CD4-positive, alpha-beta T cell treated with Interleukin-17A for 1 hour (primary cell): ENCODE measurements at regions not wholly inside any gene's neighbourhood (a gene's known extent, or its start where the extent isn't known, plus 50 kb on each side); places are given as distances from the start of the nearest gene placed in this dataset.

Experiments used
- DNase-seq: peaks from one replicate; pipeline ENCODE4 v3.0.0-alpha.2; 2020

DNA sequence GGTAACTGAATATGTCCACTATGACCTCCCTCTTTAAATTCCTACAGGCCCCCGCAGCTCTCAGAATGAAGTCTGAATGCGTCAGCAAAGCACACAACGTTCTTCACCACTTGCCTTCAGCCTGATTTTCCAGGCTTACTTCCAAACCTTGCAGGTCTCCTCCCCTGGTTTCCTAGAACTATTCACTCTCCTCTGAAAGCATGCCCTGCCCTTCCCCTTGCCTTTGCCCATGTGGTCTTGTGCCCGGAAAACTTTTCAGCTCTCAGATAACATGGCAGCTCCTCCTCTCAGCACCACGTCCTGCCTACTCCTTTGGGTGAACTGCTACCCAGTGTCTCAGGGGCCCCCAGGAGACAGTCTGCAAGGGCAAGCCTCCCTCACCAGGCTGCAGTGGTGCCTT is 268.5 kb upstream of the LDB2 start:
- no peak for DNase-seq

DNA sequence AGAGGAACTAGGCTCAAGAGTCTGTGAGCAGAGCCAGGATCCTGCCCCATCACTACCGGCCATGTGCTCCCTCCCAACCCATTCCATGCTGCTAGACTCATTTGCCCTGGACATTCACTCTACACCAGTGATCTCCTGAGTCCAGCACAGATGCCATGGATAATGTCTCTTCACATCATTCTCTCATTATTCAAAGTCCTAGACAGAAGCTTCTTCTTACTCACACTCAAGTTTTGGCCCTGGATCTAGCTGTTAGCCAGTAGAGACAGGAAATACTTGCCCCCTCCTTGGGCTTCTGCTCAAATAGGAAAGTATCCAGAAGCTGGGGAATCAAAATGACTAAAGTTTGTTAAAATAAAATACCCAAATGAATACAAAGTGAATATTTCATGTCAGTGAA is 266.8 kb upstream of the LDB2 start:
- no peak for DNase-seq

DNA sequence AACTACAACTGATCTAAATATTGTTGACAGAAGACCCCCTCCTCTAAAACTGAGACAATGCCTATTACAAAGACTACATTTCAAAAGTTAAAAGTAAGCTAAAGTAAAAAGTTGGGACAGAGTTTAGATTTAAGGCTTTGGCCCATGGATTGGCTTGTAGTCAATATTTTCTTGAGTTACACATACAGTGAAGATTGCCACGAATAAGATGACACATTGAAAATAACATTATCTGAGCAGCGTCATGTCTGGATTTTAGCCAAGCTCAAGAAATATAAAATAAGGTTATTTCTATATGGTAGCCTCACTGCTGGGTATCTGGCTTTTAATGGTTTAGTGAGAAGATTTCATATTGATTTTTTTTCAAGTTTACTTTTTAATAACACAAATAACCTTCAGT is 266.2 kb upstream of the LDB2 start:
- DNase-seq = no peak

DNA sequence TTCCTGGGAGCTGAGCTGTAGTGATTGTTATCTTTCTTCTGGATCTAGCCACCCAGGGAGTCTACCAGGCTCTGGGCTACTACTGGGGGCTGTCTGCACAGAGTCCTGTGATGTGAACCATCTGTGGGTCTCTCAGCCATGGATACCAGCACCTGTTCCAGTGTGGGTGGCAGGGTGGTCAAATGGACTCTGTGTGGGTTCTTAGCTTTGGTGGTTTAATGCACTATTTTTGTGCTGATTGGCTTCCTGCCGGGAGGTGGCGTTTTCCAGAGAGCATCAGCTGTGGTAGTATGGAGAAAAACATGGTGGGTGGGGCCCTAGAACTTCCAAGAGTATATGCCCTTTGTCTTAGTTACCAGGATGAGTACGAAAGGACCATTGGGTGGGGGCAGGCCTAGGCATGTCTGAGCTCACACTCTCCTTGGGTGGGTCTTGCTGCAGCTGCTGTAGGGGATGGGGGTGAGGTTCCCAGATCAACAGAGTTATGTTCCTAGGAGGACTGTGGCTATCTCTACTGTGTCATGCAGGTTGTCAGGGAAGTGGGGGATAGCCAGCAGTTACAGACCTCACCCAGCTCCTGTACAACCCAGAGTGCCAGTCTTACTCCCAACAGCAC is 264.8 kb upstream of the LDB2 start:
- no peak for DNase-seq

DNA sequence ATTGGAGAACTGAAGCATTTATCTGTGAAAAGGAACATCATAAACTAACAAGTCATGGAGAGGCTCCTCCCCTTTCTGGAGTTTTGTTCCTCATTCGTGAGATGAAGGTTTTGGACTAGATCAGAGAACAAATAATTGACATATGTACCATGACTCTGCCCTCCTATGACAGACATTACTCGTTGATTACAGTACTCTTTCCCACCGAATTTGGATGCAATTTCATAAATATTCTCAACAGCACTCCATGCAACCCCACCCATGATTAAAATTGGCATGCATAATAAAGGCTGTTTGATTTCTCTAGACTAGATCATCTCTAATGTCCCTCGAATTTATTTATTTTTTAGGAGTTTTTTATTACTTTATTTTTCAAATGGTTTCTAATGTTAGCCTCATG is 258.9 kb upstream of the LDB2 start:
- DNase-seq = no peak

DNA sequence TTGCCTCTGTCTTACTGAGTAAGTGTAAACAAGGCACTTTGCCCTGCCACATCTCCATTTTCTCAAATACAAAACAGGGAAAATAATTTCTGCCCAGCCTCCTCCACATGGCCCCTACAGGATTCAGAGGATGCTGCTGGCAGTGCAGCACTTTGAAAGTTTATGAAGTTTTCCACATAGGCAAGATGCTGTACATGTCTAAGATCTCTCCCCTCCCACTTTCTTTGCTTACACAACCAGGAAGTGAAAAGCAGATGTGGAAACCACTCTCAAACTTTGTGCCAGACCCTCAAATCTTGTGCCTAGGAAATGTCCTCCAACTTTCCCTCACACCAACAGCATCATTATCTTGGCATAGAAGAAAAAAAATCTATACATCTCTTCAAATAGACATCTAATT is 257.0 kb upstream of the LDB2 start:
- DNase-seq = no peak

DNA sequence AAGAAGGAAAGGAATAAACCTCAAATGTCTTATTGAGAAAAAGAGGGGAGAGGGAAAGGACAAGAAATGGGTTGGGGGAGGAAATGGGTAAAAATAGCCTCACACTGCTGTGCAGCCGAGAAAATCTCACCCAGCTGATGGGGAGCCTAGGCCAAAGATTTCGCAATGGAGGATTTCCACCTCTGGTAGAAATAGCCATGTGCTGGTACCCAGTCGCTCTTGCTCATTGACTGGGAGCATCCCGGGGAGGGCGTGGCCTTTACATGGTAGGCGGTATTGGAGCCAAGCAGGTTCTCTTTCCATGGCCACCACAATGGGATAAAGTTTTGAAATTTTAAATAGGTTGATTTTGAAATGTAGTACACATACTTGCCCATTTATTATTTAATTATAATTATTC is 255.1 kb upstream of the LDB2 start:
- no peak for DNase-seq

DNA sequence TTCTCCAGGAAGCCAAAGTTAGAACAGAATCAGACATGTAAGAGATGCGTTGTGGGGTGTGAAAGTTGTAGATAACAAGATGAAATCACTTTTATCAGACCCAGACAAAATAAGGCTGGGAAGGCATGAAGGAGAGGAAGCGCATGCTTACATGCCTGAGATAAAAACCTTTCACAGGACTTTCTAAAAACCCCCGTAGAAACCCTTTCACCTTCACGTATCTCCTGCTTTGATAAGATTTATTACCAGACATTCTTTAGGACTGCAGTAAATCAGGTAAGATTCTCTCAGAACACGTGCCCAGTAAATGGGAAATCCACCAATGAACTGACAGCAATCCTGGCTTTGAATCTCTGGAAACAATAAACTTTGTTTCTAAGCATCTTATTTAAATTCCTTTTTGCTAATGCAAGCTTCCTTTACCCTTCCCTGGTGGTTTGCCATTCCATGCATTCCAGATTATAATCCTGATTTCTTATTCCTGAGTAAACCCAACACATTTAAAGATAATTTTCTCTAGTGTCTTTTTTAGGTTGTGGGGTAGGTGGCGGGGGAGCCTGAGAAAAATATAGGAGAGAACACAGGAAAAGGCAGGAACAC is 254.6 kb upstream of the LDB2 start:
- DNase-seq = no peak

DNA sequence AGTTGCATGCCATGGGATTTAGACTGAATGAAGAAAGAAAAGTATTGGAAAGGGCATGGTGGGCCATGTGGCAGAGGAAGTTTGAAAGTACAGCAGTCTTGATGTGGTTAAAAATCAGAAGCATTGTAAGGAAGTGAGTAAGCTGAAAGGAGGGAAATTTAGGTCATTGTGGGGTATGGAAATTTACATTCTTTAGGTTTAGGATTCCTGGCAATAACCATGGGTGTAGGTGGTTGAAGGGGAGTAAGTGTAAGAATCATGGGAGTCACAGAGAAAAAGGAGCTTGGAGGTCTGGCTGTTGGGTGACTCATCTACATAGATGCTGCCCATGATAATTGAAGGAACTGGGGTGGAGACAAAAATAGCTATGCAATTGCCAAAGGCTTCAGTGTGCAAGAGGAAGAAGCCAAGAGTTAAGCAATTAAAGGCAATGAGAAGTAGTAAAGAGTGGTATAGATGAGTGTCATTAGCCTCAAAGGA is 243.8 kb upstream of the LDB2 start:
- no peak for DNase-seq

DNA sequence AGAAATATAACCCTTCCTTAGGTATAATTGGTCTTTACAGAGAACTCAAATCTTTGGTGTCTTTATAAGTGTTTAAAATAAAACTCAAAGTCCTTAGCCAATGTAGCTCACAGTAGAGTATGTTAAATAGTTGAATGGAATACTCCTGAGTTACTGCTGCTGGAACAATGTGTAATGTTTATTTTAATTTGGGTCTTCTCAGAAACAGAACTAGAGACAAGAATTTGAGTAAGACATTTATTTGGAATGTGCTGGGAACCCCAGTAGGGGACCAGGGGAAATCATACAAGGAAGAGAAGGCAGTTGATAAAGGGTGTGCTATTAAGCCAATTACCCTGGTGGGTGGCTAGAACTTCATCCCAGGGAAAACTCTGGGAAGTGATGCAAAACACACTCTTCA is 240.4 kb upstream of the LDB2 start:
- no peak for DNase-seq

DNA sequence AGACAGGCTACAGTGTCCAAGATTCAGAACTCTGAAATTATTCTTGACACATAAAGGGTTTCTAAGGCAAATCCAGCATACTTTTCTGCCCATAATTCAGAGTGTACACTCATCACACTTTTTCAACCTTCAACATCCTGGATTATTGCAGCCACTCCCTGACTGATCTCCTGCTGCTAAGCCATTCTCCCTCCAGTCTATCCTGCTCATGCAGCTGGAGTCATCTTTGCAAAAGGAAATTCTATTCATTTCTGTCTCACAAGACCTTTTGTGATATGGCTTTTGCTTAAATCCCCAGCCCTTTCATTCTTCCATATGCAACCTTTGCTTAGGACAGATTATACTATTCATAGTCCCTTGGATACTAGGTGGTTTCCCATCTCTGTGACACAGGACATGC is 236.1 kb upstream of the LDB2 start:
- DNase-seq = no peak

DNA sequence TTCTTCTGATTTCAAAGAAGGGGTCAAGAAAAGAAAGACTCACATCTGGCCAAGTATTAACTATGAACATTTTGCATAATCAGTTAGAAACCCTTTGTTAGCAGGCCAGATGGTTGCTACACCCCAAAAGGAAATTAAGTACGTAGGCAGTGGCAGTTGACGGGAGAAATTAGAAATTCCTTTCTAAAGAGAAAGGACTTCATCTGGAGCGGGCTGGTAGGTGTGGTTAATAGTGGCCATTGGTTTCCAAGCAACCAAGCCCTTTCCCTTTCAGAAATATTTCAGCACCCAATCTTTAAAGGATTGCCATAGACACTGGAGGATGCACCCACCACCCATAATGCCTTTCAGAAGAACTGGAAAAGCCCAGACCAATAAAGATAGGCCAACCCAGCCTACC is 235.7 kb upstream of the LDB2 start:
- DNase-seq = no peak

DNA sequence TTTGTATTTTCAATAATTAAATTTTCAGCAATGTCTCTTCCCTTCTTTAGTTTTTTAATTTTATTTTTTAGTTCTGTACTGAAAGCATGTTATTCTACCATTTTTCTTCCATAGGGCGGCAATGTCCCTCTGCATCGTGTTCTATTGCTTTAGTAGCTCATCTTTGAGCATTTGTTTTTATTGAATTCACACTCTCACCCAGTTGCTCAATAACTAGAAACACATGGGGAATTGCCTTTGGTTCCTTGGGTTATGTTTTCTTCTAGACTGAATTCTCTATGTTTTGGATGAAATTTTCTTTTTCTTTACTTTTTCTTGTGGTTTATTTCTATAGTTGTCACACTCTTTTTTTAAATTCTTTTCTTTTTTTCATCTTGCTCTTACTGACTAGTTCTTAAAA is 233.8 kb upstream of the LDB2 start:
- no peak for DNase-seq

DNA sequence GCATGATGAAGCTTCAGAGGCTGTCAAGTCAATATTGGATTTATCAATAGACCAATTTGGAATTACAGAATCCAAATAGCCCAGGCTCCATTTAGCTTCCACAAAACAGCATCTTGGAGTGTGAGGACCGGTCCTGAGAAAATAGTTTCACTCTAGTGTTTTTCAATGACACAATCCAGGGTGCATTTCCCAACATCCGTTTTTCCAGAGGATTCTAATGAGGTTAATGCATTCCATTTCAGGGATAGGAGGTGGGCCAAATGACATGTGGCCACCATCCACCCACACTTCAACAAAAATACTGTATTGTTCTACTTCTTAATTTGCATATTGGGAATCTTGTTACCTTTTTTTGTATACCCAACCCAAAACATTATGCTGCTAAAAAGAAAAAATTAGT is 229.8 kb upstream of the LDB2 start:
- no peak for DNase-seq

DNA sequence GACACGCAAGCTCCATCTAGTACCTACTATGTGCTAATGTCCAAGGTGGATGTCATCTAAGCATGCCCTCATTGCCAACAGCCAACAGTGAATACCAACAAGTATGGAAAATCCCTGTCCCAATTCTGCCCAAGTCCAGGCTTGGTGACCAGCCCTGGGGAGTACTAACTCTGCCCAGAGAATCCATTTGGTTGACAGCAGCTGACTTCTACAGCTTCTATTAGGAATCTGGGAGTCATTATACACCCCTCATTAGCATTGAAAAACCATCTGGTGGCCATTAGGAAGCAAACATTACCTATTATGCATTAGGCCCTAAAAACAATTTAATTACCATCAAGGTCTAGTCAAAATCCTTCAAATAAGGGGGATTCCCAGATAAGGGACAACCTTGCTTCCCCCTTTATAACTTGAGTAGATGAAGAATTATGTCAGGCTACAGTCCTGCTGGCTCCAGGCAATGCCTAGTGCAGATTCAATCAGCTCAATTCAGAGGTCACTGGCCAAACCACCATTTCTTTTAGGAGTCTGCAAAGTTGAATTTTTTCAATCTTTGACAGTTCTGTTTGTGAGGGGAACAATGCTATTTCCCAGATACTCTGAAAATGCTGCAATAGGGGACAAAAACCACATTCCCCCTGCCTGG is 228.0 kb upstream of the LDB2 start:
- no peak for DNase-seq

DNA sequence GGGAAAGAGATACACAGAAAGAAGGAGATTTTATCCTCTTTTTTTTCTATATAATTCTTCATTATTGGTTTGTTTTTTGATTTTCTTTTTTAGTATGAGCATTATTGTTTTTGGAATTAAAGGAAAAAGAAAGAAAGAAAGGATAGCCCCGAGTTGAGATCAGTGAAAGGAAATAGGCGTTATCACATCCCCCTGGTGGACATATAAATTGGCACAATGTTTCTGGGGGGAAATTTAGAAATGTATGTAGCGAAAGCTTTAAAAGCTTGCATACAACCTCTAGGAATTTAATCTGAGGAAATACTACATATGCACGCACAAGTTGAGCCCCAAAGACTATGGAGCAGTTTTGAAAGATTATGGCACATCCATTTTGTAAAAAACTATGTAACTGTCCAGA is 226.3 kb upstream of the LDB2 start:
- no peak for DNase-seq

DNA sequence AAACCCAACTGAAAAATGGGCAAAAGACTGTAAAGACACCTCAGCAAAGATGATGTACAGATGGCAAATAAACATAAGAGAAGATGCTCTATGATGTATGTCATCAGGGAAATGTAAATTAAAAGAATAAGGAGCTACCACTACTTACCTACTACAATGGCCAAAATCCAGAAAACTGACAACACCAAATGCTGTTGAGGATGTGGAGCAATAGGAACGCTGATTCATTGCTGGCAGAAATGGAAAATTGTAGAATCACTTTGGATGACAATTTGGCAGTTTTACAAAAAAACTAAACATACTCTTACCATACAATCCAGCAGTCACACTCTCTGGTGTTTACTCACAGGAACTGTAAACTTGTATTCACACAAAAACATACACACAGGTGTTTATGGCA is 222.3 kb upstream of the LDB2 start:
- no peak for DNase-seq

DNA sequence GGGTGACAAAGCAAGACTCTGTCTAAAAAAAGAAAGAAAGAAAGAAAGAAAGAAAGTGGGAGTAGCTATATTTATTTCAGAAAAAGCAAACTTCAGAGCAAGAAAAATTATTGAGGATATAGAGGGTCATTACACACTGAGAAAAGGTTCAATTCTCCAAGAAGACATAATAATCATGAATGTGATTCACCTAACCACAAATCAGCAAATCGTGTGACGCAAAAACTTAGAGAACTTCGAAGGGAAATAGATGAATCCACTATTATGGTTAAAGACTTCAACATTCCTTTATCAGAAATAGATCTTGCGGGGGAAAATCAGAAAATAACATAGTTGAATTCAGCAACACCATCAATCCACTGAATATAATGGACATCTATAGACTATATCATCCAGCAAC is 219.3 kb upstream of the LDB2 start:
- no peak for DNase-seq

DNA sequence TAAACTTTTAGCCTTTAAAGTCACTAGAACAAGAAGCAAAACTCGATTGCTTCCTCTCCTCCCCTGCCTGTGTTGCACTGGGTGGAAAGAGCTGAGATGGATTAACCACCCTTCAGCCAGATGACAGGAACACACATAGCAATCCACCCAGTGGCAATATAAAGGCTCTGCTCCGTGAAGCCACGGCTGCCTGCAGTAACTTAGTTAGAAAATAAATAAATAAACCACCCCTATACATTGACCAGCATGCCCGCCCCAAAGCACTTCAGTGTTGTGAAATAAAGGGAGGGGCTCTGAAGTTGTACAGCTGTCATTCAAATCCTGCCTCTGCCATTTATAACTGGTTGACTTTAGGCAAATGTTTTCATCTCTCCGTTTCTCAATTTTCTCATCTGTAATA is 217.1 kb upstream of the LDB2 start:
- no peak for DNase-seq

DNA sequence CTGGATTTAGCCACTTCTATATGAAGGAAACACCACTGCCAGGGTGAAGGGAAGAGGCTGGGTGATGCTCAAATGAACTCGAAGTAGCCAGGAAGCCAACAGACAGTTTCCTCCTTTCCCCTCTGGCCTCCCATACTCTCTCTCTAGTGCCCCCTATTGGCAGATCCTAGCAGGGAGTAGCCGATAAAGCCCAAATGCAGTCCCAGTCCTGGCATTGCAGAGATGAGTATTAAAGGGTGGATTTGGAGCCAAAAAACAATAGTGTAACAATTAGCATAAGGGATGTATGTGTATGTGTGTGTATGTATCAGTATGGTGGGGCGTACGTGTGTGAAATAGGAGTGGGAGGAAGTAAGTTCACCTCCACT is 213.8 kb upstream of the LDB2 start:
- no peak for DNase-seq

DNA sequence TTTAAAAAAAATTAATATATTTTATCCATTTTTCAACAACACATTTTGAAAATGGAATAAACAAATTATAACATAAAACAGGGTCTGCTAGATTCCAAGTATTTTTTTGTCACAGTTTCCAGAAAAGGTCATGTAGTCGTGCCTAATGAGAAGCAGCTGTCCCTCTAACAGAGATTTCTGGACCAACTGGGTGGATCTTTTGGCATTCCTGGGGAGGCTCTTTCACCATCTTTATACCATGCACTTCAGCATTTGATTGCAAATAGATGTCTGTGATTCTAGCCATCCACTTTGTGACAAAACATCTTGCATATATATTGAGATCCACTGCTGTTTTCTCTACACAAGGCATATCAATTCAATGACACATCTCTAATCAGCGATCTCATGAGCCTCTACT is 210.7 kb upstream of the LDB2 start:
- no peak for DNase-seq

DNA sequence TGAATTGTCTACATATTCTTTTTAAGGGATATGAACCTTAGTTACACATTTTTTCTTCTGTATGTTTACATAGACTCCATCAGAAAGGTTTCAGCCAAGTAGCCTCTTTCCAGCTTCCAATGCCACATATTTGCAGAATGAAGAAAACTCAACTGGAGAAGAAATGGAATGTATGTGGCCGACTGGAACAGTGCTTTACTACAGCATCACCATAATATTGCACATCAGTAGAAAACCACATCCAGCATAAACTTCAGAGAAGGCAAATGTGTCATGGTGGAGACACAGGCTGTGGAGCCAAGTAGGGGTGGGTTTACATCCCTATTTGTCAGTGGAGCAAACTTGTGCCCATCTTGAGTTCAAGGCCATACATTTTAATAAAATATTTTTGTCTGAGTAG is 204.8 kb upstream of the LDB2 start:
- DNase-seq = no peak

DNA sequence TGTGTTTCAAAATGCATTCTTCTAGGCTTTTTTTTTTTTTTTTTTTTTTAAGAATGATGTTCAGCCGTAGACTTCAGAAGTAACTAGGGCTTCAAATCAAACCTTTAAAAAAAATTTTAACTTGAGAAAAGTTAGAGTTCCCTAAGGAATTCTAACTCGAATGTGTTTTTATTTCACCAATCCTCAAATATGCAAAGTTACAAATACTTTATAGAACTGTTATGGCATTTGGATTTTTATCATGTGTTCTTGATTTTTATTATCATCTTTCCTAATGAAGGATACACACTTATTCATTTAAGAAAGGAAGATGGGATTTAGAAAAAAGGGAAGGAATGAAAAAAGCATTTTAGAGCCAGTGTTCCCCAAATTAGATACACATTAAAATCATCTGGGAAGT is 200.6 kb upstream of the LDB2 start:
- no peak for DNase-seq

DNA sequence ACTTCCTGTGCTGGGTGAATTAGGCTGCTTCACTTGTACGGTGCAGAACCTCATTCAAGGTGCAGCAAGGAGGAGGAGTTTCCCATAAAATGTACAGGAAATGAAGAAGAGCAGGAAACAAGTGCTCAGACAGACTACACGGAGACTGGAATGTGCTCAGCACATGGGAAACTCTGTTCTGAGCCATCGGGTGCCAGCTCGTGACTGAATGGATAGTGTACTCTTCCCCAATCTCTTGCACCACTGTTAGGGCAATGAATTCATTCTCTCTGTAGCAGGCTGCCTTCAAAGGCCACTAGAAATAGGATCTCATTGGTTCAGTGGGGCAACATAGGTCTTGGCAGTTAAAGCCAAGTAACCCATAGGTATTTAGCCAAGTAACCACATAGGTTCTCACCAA is 200.0 kb upstream of the LDB2 start:
- no peak for DNase-seq

DNA sequence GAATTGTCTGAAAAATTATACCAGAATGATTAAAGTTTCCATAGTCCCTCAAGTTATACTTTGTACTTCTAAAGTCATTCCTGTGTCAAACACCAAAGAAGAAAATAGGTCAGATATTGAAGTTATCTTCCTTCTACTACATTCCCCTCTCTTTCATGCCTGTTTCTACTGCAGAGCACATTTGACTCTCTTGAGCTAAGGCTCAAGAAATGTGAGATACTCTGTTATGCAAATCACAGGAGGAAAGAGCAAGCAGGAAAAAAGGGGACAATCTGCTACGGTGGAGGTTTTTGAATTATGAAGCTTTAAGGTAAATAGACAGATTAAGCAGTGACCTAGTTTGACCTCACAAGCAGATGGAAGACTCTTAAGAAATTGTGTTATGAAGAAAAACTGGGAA is 198.9 kb upstream of the LDB2 start:
- no peak for DNase-seq
